ENCODE measurements at regions not wholly inside any gene's neighbourhood (a gene's known extent, or its start where the extent isn't known, plus 50 kb on each side); places are given as distances from the start of the nearest gene placed in this dataset.
"Not testable (repeated sequence)": the region's sequence is repeated elsewhere in the genome, so short reads cannot be mapped to it uniquely, and the experiment has no call there.

DNA sequence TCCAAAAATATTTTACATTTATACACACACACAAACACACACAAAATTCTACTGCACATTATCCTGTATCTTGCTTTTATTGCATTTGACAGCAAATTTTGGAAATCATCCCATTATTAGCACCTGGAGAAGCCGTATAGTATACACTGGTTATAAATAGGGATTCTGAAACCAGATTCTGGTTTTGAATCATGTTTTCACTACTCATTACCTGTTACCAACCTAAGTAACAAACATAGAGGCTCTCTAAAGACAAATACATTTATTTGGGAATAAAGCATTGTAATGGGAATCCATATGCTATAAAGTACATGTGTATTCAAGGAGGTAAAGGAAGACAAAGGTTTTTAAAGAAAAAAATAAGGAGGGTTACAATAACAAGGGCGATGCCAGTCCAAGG lies 106.8 kb downstream of the OR2B2 start:
- ATAC-seq: no peak
- TF ChIP-seq, protein P1, sequence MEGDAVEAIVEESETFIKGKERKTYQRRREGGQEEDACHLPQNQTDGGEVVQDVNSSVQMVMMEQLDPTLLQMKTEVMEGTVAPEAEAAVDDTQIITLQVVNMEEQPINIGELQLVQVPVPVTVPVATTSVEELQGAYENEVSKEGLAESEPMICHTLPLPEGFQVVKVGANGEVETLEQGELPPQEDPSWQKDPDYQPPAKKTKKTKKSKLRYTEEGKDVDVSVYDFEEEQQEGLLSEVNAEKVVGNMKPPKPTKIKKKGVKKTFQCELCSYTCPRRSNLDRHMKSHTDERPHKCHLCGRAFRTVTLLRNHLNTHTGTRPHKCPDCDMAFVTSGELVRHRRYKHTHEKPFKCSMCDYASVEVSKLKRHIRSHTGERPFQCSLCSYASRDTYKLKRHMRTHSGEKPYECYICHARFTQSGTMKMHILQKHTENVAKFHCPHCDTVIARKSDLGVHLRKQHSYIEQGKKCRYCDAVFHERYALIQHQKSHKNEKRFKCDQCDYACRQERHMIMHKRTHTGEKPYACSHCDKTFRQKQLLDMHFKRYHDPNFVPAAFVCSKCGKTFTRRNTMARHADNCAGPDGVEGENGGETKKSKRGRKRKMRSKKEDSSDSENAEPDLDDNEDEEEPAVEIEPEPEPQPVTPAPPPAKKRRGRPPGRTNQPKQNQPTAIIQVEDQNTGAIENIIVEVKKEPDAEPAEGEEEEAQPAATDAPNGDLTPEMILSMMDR (IDR thresholded peaks at IDR 0.05): no peak
- no peak for DNase-seq
- no peaks in the 10 kb centered on the region for H3K9me3 ChIP-seq
- WGBS, 2 donors: 87 to 88% methylated on average over 2 of the region's 2 CpGs
- H3K36me3 ChIP-seq: no peaks in the 10 kb centered on the region
- H3K27ac ChIP-seq: no peak overlapping the region
- no peak overlapping the region for H3K4me3 ChIP-seq
- H3K4me1 ChIP-seq: peaks cover 0 to 27% (median 6%) of the 10 kb centered on the region in 9 donors
- intact Hi-C loops (cut with DNase I): loop anchor here in 2 of 10 donors (5.0 to 10.0 kb wide), 3 partner anchors 79 to 1521 kb away; a partner anchor contains a TSS
- H3K27me3 ChIP-seq: peaks cover 6 to 89% (median 43%) of the 10 kb centered on the region in 7 donors

- Histone ChIP-seq H3K27ac (no peak overlapping the region), H3K36me3 (no peaks in the 10 kb centered on the region), H3K4me3 (no peak overlapping the region), H3K9me3 (no peaks in the 10 kb centered on the region), H3K27me3 (peaks cover 6 to 89% (median 46%) of the 10 kb centered on the region in 7 donors), H3K4me1 (peaks cover 0 to 22% (median 6%) of the 10 kb centered on the region in 9 donors)
- intact Hi-C loops (cut with DNase I): loop anchor here in 2 of 10 donors (5.0 to 10.0 kb wide), 3 partner anchors 80 to 1520 kb away; a partner anchor contains a TSS
- no peak for ATAC-seq
- 92 to 94% methylated on average over 4 of the region's 4 CpGs for WGBS, 2 donors
- TF ChIP-seq, protein P1 (IDR thresholded peaks at IDR 0.05): no peak
- DNase-seq: no peak
These were observed 107.3 kb downstream of the OR2B2 start for GRCh38 chr6:27804851-27805250.

- 82 to 84% methylated on average over 2 of the region's 2 CpGs for WGBS, 2 donors
- Histone ChIP-seq H3K36me3 (no peaks in the 10 kb centered on the region), H3K9me3 (no peaks in the 10 kb centered on the region), H3K4me3 (no peak overlapping the region), H3K4me1 (peaks cover 0 to 3% (median 0%) of the 10 kb centered on the region in 9 donors), H3K27me3 (peaks cover 0 to 62% (median 29%) of the 10 kb centered on the region in 7 donors), H3K27ac (no peak overlapping the region)
- ATAC-seq (no peak), DNase-seq (no peak)
- TF ChIP-seq, protein P1 (IDR thresholded peaks at IDR 0.05): no peak
- intact Hi-C loops (cut with DNase I): loop anchor here in 2 of 10 donors (10.0 kb wide), 2 partner anchors 84 to 1516 kb away; a partner anchor contains a TSS
These were observed 111.3 kb downstream of the OR2B2 start for GRCh38 chr6:27800731-27801373.

GRCh38 chr6:27797960-27798359 lies 114.2 kb downstream of the OR2B2 start:
- 77 to 78% methylated on average over 1 of the region's 1 CpG for whole genome bisulfite sequencing, 2 donors
- H3K36me3 ChIP-seq: no peaks in the 10 kb centered on the region
- intact Hi-C loops (cut with DNase I): no loop called here

DNA sequence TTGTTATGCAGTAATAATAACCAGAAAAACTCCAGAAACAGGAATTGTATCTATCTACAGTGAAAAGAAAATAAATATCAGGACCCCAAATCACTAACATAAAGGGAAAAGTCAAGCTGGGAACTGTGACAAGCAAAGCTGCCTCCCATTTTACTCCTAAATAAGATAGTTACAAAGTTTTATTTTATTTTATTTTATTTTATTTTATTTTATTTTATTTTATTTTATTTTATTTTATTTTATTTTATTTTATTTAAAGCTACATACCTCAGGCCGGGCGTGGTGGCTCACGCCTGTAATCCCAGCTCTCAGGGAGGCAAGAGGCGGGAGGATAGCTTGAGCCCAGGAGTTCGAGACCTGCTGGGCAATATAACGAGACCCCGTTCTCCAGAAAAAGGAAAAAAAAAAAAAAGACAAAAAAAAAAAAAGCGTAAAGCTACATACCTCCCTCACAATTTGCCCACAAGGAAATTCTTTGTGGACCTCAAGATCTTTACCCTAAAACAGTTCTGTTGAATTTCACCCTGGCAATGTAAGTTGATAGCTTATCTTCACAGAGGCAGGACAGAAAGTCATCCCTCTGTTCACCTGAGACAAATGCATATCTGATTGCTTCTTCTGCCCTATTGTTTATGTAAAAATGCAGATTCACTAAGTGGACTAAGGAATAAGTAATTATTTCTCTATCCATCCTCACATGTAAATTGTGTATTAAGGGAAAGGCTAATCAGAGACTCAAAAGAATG lies 115.3 kb downstream of the OR2B2 start:
- H3K4me3 ChIP-seq; DNase-seq; ATAC-seq; H3K9me3 ChIP-seq; H3K27ac ChIP-seq; intact Hi-C loops (cut with DNase I); H3K36me3 ChIP-seq: not testable (repeated sequence)
- Histone ChIP-seq H3K4me1 (peaks cover 0 to 17% (median 9%) of the 10 kb centered on the region in 9 donors), H3K27me3 (peaks cover 0 to 45% (median 11%) of the 10 kb centered on the region in 7 donors)
- WGBS, 2 donors: 90 to 93% methylated on average over 8 of the region's 8 CpGs

More at GRCh38 chr6:27797960-27798359, 114.2 kb downstream of the OR2B2 start:
- no peaks in the 10 kb centered on the region for H3K9me3 ChIP-seq
- H3K4me3 ChIP-seq: no peak overlapping the region
- peaks cover 0 to 45% (median 11%) of the 10 kb centered on the region in 7 donors for H3K27me3 ChIP-seq
- H3K27ac ChIP-seq: no peak overlapping the region
- H3K4me1 ChIP-seq: peaks cover 0 to 6% (median 3%) of the 10 kb centered on the region in 9 donors
- TF ChIP-seq, protein P1 (IDR thresholded peaks at IDR 0.05): no peak
- DNase-seq (no peak), ATAC-seq (no peak)

Data from heart right ventricle (tissue), 16 donors.